ENCODE measurements at regions not wholly inside any gene's neighbourhood (a gene's known extent, or its start where the extent isn't known, plus 50 kb on each side); places are given as distances from the start of the nearest gene placed in this dataset.

DNA sequence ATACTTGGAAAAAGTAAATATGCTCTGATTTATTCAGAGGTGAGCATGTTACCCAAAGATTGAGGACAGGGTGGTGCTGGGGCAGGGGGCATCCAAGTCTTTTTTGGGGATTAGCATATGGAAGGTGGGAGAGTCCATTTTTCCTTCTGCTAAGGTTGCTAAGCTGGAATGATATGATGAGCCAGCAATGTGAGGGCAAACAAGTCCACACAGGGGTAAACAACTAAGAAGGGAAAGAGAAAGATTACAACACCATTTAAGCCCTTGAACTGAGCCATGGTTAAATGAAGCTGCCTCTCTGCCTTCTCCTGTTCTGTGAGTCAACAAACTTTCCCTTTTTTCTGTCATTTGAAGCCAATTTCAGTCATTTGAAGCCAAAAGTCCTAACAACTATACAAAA lies 89.0 kb downstream of the RPL22L1 start:
- DNase-seq (no peak), ATAC-seq (no peak)
- H3K4me3 ChIP-seq (ENCODE audit: low read length), result no peak overlapping the region
- no peaks in the 10 kb centered on the region for H3K4me1 ChIP-seq (ENCODE audit: control insufficient read depth, insufficient read depth, low read length)
- intact Hi-C loops (cut with DNase I), result no loop called here
- H3K9me3 ChIP-seq (ENCODE audit: control insufficient read depth, low read length), result no peaks in the 10 kb centered on the region
- no peaks in the 10 kb centered on the region for H3K27me3 ChIP-seq (ENCODE audit: control insufficient read depth, insufficient read depth)
- H3K27ac ChIP-seq (ENCODE audit: low read length), result no peak overlapping the region

DNA sequence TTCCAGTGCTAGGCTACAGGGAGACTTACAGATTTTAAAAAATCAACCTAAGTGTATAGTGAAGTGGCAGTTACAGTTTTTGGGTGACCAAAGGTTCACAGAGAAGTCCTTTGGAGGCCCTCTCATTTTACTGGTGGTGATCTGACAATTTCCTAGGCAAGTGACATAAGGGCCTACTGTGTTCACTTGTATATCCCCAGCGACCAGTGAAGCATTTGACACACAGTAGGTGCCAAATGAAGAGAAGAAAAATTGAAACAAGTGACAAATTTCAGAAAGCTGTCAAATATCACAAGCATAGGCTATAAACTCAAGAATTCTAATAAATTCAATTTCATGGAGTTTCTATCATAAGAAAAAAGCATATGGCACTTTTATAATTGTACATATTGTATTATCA lies 89.5 kb downstream of the RPL22L1 start:
- ATAC-seq, result no peak
- intact Hi-C loops (cut with DNase I), result no loop called here
- DNase-seq, result no peak
- no peak overlapping the region for H3K4me3 ChIP-seq (ENCODE audit: low read length)
- no peak overlapping the region for H3K27ac ChIP-seq (ENCODE audit: low read length)
- no peaks in the 10 kb centered on the region for H3K27me3 ChIP-seq (ENCODE audit: control insufficient read depth, insufficient read depth)
- H3K4me1 ChIP-seq (ENCODE audit: control insufficient read depth, insufficient read depth, low read length), result no peaks in the 10 kb centered on the region
- H3K9me3 ChIP-seq (ENCODE audit: control insufficient read depth, low read length), result no peaks in the 10 kb centered on the region
- WGBS, result 60% methylated on average over 1 of the region's 1 CpG

DNA sequence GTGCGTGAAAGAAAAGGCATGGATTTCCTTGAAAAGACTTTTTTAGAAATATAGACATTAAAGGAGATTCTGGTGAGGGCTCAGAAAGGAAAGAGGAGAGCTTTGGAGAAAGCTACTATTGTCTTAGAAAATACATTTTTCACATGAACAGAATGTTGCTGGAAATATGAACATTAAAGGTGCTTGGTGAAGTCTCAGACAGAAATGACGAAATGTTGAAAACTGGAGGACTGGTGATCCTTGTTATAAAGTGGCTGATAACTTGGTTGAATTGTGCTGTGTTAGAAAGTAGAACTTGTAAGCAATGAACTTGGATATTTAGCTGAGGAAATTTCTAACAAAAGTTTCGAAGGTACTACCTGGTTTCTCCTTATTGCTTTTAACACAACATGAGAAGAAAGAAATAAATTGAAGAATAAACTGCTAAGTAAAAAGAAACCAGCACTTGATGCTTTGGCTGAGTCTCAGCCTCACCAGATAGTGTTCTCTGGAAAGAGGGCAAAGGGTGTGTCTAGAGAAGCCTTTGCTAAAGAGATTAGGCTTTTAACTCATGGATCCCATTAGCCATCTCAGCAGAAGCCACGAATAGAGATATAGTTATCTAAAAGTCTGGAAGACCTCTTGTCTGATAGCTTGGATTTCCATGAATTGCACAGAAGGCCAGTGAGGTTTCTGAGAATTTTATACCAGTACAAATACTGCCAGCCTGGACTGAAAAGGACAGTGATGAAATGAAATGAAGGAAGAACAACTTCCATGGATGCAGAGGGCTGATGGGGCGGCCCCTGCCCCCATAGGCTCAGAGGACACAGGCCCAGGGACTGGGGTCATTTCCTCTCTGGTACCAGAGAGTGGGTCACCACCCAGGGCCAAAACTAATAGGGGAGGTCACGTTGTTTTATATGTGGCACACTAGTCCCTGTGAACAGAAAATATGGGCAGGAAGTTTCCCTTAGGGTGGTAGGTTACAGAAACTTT lies 91.5 kb downstream of the RPL22L1 start:
- WGBS, result 75% methylated on average over 6 of the region's 6 CpGs
- ATAC-seq, result no peak
- Histone ChIP-seq H3K4me3 (ENCODE audit: low read length) (no peak overlapping the region), H3K9me3 (ENCODE audit: control insufficient read depth, low read length) (no peaks in the 10 kb centered on the region), H3K4me1 (ENCODE audit: control insufficient read depth, insufficient read depth, low read length) (no peaks in the 10 kb centered on the region), H3K27ac (ENCODE audit: low read length) (no peak overlapping the region), H3K27me3 (ENCODE audit: control insufficient read depth, insufficient read depth) (no peaks in the 10 kb centered on the region)
- intact Hi-C loops (cut with DNase I), result no loop called here
- DNase-seq, result no peak

DNA sequence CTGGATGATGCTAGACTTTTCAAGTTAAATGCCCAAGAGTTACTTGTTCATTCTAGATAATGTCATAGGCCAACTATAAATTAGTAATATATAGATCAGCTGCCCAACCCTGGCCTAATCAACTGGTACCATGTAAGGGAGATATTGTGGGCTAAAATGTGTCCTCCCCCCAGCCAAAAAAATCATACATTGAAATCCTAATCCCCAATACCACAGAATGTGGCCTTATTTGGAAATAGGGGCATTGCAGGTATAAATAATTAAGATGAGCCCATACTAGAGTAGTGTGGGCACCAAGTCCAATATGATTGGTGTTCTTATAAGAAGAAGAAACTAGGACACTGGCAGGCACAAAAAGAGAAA lies 92.5 kb downstream of the RPL22L1 start:
- H3K27me3 ChIP-seq (ENCODE audit: control insufficient read depth, insufficient read depth), result no peaks in the 10 kb centered on the region
- H3K9me3 ChIP-seq (ENCODE audit: control insufficient read depth, low read length), result no peaks in the 10 kb centered on the region
- ATAC-seq (no peak), DNase-seq (no peak)
- intact Hi-C loops (cut with DNase I), result no loop called here
- no peak overlapping the region for H3K4me3 ChIP-seq (ENCODE audit: low read length)
- no peak overlapping the region for H3K27ac ChIP-seq (ENCODE audit: low read length)
- H3K4me1 ChIP-seq (ENCODE audit: control insufficient read depth, insufficient read depth, low read length), result no peaks in the 10 kb centered on the region

DNA sequence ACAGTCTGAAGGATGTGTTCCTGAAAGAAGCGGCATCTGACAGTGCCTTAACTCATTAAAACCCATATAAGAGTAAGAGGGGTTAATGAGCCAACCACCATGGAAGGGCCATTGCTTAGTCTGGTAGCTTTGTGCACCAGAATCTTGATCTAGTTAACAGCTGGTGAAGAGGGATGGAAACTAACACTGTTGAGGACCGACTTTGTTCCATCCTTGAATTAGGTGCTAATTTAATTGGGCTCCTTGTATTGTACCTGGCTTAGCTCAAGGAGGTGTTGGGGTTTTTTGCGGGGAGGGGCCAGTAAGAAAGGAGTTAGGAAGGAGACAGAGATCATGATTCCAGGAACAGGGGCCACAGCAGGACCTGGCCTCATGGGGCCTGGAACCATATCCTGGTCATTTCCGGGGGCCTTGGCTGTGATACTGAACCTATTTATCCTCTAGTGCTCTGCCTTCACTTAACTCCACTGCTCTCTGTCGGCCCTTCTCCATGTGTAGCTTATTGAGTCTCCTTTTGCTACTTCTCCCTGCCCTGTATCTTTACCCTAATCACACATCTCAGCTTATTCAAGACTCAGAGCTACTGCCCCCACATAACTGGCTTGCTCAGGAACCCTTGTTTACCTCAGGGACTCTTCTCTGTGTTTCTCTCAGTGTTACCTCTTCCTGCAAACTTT lies 93.0 kb downstream of the RPL22L1 start:
- ATAC-seq (no peak), DNase-seq (no peak)
- WGBS, result 80% methylated on average over 5 of the region's 5 CpGs
- no peaks in the 10 kb centered on the region for H3K27me3 ChIP-seq (ENCODE audit: control insufficient read depth, insufficient read depth)
- no peak overlapping the region for H3K27ac ChIP-seq (ENCODE audit: low read length)
- H3K4me3 ChIP-seq (ENCODE audit: low read length), result no peak overlapping the region
- intact Hi-C loops (cut with DNase I), result no loop called here
- H3K9me3 ChIP-seq (ENCODE audit: control insufficient read depth, low read length), result no peaks in the 10 kb centered on the region
- no peaks in the 10 kb centered on the region for H3K4me1 ChIP-seq (ENCODE audit: control insufficient read depth, insufficient read depth, low read length)

DNA sequence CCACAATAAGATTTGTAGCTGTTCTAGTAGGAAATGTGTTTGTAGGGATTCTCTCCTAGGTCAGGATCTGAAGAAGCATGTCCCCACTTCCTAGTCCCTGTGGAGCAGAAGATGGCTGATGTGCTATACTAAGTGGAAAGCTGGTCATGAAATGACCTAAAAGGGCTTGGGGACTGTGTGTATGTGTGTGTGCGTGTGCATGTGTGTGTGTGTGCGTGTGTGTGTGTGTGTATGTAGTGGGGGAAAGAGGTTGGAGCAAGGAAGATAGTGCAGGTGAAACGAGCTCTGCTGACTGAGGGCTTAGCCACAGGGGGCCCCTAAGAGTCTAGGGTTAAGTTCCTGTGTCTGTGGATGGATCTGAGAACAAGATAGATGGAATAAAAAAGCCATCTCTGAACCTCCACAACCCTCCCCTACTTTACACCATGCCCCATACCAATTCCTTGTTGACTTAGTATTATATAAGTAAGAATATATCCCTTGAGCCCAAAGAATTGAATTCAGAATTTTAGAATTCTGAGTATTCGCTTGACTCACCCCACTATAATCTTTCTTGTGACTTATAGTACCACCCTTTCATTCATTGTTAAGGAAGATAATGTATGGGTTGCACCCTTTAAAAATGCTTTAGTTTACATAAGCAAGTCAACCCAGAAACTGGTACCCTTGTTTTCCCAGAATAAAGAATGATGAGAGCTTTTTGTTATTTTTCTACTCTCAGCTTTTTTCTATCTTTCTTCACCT lies 96.1 kb downstream of the RPL22L1 start:
- ATAC-seq (no peak), DNase-seq (no peak)
- H3K27ac ChIP-seq (ENCODE audit: low read length), result no peak overlapping the region
- no peaks in the 10 kb centered on the region for H3K4me1 ChIP-seq (ENCODE audit: control insufficient read depth, insufficient read depth, low read length)
- H3K4me3 ChIP-seq (ENCODE audit: low read length), result no peak overlapping the region
- H3K9me3 ChIP-seq (ENCODE audit: control insufficient read depth, low read length), result no peaks in the 10 kb centered on the region
- 81% methylated on average over 4 of the region's 4 CpGs for WGBS
- H3K27me3 ChIP-seq (ENCODE audit: control insufficient read depth, insufficient read depth), result no peaks in the 10 kb centered on the region
- intact Hi-C loops (cut with DNase I), result no loop called here

DNA sequence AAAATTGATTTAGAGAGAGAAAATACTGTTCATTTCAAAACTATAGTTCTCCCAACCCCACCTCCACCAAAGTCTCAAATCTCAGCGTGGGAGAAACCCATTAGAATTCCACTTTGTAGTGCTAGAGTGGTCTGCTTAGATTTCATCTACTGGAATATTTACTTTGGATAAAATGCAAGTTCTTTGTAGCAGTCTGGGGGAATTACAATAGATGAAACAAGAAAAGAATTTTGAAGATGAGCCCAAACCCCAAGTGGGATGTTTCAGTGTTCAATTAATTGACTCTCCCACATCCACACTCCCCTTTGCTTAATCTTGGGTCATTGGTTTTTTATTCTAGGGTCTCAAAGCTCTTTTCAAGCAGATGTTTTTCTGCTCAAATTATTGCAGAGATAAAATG lies 97.8 kb downstream of the RPL22L1 start:
- Histone ChIP-seq H3K9me3 (ENCODE audit: control insufficient read depth, low read length) (no peaks in the 10 kb centered on the region), H3K4me3 (ENCODE audit: low read length) (no peak overlapping the region), H3K27ac (ENCODE audit: low read length) (no peak overlapping the region), H3K4me1 (ENCODE audit: control insufficient read depth, insufficient read depth, low read length) (no peaks in the 10 kb centered on the region), H3K27me3 (ENCODE audit: control insufficient read depth, insufficient read depth) (no peaks in the 10 kb centered on the region)
- intact Hi-C loops (cut with DNase I), result no loop called here
- DNase-seq (no peak), ATAC-seq (no peak)
- 51% methylated on average over 1 of the region's 1 CpG for WGBS

DNA sequence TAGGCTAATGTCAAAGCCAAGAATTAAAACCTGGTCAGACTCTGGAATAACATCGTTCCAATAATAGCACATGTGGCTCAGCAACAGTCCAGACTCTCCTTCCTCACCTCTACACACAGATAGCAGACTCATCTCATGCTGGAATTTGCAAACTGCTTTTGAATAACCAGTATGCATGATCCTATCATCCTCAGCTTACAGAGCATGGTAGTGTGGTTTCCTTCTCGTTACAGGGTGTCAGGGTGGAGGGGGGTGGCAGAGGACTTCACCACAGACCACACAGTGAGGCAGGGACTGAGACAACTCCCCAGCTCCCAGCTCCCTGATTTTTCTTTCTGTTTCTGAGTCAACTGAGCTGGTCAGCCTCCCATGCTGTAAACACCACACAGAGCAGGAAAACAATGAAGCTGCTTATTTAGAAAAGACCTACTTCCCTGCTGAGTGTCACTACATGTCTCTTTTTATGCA lies 101.6 kb downstream of the RPL22L1 start:
- H3K4me1 ChIP-seq (ENCODE audit: control insufficient read depth, insufficient read depth, low read length), result no peaks in the 10 kb centered on the region
- H3K27ac ChIP-seq (ENCODE audit: low read length), result no peak overlapping the region
- no peak for DNase-seq
- ATAC-seq, result no peak
- intact Hi-C loops (cut with DNase I), result no loop called here
- no peaks in the 10 kb centered on the region for H3K9me3 ChIP-seq (ENCODE audit: control insufficient read depth, low read length)
- H3K4me3 ChIP-seq (ENCODE audit: low read length), result no peak overlapping the region
- H3K27me3 ChIP-seq (ENCODE audit: control insufficient read depth, insufficient read depth), result no peaks in the 10 kb centered on the region
- WGBS, result 43% methylated on average over 2 of the region's 2 CpGs

DNA sequence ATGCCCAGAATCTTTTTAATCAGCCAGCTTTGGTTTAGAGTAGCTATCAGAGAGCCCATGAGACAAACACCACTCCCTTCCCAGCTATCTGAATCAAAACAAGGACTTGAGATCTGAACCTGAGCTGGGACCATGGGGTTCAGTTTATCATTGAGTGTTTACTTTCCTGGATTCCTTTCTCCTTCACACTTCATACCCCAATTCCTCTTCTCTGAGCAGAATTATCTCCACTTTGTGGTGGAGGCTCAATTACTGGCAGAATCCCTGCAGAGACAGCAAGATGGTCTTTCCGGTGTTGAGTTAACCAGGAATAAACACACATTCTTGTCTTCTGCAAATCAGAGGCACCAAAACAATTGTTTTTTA lies 102.4 kb downstream of the RPL22L1 start:
- ATAC-seq (no peak), DNase-seq (no peak)
- intact Hi-C loops (cut with DNase I), result no loop called here
- H3K4me3 ChIP-seq (ENCODE audit: low read length), result no peak overlapping the region
- no peaks in the 10 kb centered on the region for H3K9me3 ChIP-seq (ENCODE audit: control insufficient read depth, low read length)
- no peak overlapping the region for H3K27ac ChIP-seq (ENCODE audit: low read length)
- H3K4me1 ChIP-seq (ENCODE audit: control insufficient read depth, insufficient read depth, low read length), result no peaks in the 10 kb centered on the region
- 71% methylated on average over 1 of the region's 1 CpG for WGBS
- H3K27me3 ChIP-seq (ENCODE audit: control insufficient read depth, insufficient read depth), result no peaks in the 10 kb centered on the region

DNA sequence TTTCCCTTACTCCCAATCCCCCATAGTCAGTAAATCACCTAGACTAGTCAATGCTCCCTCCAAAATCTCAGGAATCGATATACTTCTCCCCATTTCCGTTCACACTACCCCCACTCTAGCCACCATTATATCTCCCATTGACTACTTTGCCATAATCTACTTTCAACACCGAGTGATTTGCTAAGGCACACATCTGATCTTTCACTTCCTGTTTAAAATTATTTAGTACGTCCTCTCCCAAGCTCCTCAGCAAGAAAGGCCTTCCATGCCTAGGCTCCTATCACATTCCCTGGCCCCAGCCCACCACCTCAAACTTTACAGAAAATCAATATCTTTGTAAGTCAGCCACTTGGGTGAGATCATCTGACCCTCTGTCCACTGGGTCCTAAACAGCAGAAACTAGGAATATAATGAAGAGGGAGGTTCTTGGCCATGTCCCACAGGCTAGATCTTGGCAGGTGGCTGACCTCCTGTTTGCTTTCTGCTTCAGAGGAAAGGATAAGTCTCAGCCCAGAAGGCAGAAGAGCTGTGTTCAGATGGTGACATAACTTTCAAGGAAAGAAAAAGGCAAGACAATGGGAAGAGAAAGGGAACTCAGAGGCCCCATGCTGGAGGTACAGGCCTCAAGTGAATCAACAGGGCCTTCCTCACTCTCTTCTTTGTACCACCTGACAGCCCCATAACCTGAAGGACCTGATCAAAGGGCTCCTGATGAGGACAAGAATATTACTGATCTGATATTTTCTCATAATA lies 103.0 kb downstream of the RPL22L1 start:
- Histone ChIP-seq H3K9me3 (ENCODE audit: control insufficient read depth, low read length) (no peaks in the 10 kb centered on the region), H3K27me3 (ENCODE audit: control insufficient read depth, insufficient read depth) (no peaks in the 10 kb centered on the region), H3K27ac (ENCODE audit: low read length) (no peak overlapping the region), H3K4me1 (ENCODE audit: control insufficient read depth, insufficient read depth, low read length) (no peaks in the 10 kb centered on the region), H3K4me3 (ENCODE audit: low read length) (no peak overlapping the region)
- intact Hi-C loops (cut with DNase I), result no loop called here
- no peak for ATAC-seq
- 67% methylated on average over 4 of the region's 4 CpGs for WGBS
- DNase-seq, result no peak
